ENCODE measurements at regions not wholly inside any gene's neighbourhood (a gene's known extent, or its start where the extent isn't known, plus 50 kb on each side); places are given as distances from the start of the nearest gene placed in this dataset.

- DNase-seq (ENCODE audit: low read depth in 3 of 3): no peak
These were observed 467.9 kb downstream of the MRPL39 start for GRCh38 chr21:25139414-25139813.

- no peak for DNase-seq (ENCODE audit: low read depth in 3 of 3)
These were observed 473.3 kb downstream of the MRPL39 start for GRCh38 chr21:25133939-25134338.

GRCh38 chr21:25127811-25128210 is 479.5 kb downstream of the MRPL39 start:
- DNase-seq (ENCODE audit: low read depth in 3 of 3): no peak

GRCh38 chr21:25127007-25127406 is 480.3 kb downstream of the MRPL39 start:
- DNase-seq (ENCODE audit: low read depth in 3 of 3): no peak

GRCh38 chr21:25126564-25126963 is 480.7 kb downstream of the MRPL39 start:
- no peak for DNase-seq (ENCODE audit: low read depth in 3 of 3)

- no peak for DNase-seq (ENCODE audit: low read depth in 3 of 3)
These were observed 488.6 kb downstream of the MRPL39 start for GRCh38 chr21:25118648-25119047.

GRCh38 chr21:25115021-25115420 is 492.3 kb downstream of the MRPL39 start:
- no peak for DNase-seq (ENCODE audit: low read depth in 3 of 3)

- no peak for DNase-seq (ENCODE audit: low read depth in 3 of 3)
These were observed 499.6 kb downstream of the MRPL39 start for GRCh38 chr21:25107708-25108107.

- DNase-seq (ENCODE audit: low read depth in 3 of 3): no peak
These were observed 503.6 kb downstream of the MRPL39 start for GRCh38 chr21:25103500-25104207.

GRCh38 chr21:25097648-25098047 is 509.6 kb downstream of the MRPL39 start:
- no peak for DNase-seq (ENCODE audit: low read depth in 3 of 3)

- no peak for DNase-seq (ENCODE audit: low read depth in 3 of 3)
These were observed 512.6 kb downstream of the MRPL39 start for GRCh38 chr21:25094695-25095094.

GRCh38 chr21:25092441-25093011 is 514.8 kb downstream of the MRPL39 start:
- no peak for DNase-seq (ENCODE audit: low read depth in 3 of 3)

GRCh38 chr21:25081096-25081495 is 526.2 kb downstream of the MRPL39 start:
- no peak for DNase-seq (ENCODE audit: low read depth in 3 of 3)

- DNase-seq (ENCODE audit: low read depth in 3 of 3): no peak
These were observed 526.6 kb downstream of the MRPL39 start for GRCh38 chr21:25080661-25081060.

- DNase-seq (ENCODE audit: low read depth in 3 of 3): no peak
These were observed 527.1 kb downstream of the MRPL39 start for GRCh38 chr21:25080141-25080540.

- DNase-seq (ENCODE audit: low read depth in 3 of 3): no peak
These were observed 528.2 kb downstream of the MRPL39 start for GRCh38 chr21:25079053-25079452.

- DNase-seq (ENCODE audit: low read depth in 3 of 3): no peak
These were observed 545.2 kb downstream of the MRPL39 start for GRCh38 chr21:25062061-25062460.

- no peak for DNase-seq (ENCODE audit: low read depth in 3 of 3)
These were observed 552.6 kb downstream of the MRPL39 start for GRCh38 chr21:25054689-25055088.

- DNase-seq (ENCODE audit: low read depth in 3 of 3): no peak
These were observed 567.6 kb downstream of the MRPL39 start for GRCh38 chr21:25039461-25040380.

GRCh38 chr21:25036775-25037174 is 570.5 kb downstream of the MRPL39 start:
- DNase-seq (ENCODE audit: low read depth in 3 of 3): no peak

- no peak for DNase-seq (ENCODE audit: low read depth in 3 of 3)
These were observed 575.5 kb downstream of the MRPL39 start for GRCh38 chr21:25031750-25032149.

- no peak for DNase-seq (ENCODE audit: low read depth in 3 of 3)
These were observed 577.7 kb downstream of the MRPL39 start for GRCh38 chr21:25029580-25029979.

GRCh38 chr21:25025596-25025995 is 581.7 kb downstream of the MRPL39 start:
- no peak for DNase-seq (ENCODE audit: low read depth in 3 of 3)

Measured in stimulated activated CD4-positive, alpha-beta T cell treated with anti-CD3 and anti-CD28 coated beads, TNF-alpha, amount 100 ng/mL, for 48 hours (primary cell).